Ishikawa (cell line): ENCODE measurements at regions not wholly inside any gene's neighbourhood (a gene's known extent, or its start where the extent isn't known, plus 50 kb on each side); places are given as distances from the start of the nearest gene placed in this dataset.

Experiments
- CREB1 ChIP-seq: IDR thresholded peaks from 2 replicates; pipeline ENCODE4 v1.6.1; 2012; ENCODE audit warnings: low read depth
- EP300 ChIP-seq: IDR thresholded peaks from 2 replicates; pipeline ENCODE4 v1.6.1; 2012; ENCODE audit warnings: borderline replicate concordance
- FOXM1 ChIP-seq: IDR thresholded peaks from 2 replicates; pipeline ENCODE4 v1.6.1; 2012; ENCODE audit warnings: low read depth, borderline replicate concordance
- NFIC ChIP-seq: IDR thresholded peaks from 2 replicates; pipeline ENCODE4 v1.6.1; 2012
- RAD21 ChIP-seq: IDR thresholded peaks from 2 replicates; pipeline ENCODE4 v1.6.1; 2012; ENCODE audit warnings: low read depth
- TAF1 ChIP-seq: IDR thresholded peaks from 2 replicates; pipeline ENCODE4 v1.6.1; 2012; ENCODE audit warnings: low read depth, mild to moderate bottlenecking
- TEAD4 ChIP-seq: IDR thresholded peaks from 2 replicates; pipeline ENCODE4 v1.6.1; 2012
- YY1 ChIP-seq: IDR thresholded peaks from 2 replicates; pipeline ENCODE4 v1.6.1; 2012; ENCODE audit warnings: low read depth
- ZBTB7A ChIP-seq: IDR thresholded peaks from 2 replicates; pipeline ENCODE4 v1.6.1; 2012; ENCODE audit warnings: low read depth
- TF ChIP-seq, protein P1 (sequence below): IDR thresholded peaks from 2 replicates; pipeline ENCODE4 v1.6.1; 2012
- TF ChIP-seq, protein P2 (sequence below): IDR thresholded peaks from 2 replicates; pipeline ENCODE4 v1.6.1; 2012; ENCODE audit warnings: low read depth, mild to moderate bottlenecking

DNA sequence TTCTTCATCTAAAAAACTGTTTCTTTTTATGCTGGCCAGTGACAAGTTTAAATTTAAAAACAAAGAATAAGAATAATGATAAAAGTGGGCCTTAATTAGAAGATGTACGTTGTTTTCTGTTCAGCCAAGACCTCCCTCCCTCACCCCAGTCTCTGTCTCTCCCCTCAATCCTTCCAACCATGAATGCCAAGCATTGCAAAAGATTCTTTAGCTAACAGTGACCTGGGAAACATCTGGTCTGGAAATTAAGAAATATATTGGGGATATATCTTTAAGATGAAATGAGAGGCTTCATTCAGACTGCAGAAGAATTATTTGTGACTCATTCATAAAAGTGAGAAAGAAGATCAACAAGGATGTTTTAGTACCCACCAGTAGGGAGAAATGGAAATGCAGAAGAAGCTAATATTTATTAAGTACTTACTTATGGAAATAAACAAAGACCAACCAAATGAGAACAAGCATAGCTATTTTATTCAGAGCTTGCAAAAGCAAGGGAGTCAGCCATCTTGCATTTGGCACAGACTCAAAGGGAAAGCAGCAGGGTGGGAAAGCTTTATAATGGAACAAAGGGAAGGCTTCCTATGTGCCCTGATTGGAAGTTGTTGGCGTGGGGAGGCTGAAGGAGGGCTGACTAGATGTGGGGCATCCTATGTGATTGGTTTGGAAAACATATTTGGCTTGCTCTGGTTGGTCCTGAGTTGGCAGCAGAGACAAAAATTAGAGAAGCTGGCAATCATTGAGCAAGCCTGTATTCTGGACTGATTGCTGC, 595.4 kb upstream of the GHITM start:
- TF ChIP-seq, protein P1, sequence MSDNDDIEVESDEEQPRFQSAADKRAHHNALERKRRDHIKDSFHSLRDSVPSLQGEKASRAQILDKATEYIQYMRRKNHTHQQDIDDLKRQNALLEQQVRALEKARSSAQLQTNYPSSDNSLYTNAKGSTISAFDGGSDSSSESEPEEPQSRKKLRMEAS, result no peak
- TF ChIP-seq EP300 (no peak), TAF1 (no peak), TEAD4 (no peak), YY1 (no peak), FOXM1 (no peak), CREB1 (no peak), NFIC (no peak), ZBTB7A (no peak), RAD21 (no peak)
- TF ChIP-seq, protein P2, sequence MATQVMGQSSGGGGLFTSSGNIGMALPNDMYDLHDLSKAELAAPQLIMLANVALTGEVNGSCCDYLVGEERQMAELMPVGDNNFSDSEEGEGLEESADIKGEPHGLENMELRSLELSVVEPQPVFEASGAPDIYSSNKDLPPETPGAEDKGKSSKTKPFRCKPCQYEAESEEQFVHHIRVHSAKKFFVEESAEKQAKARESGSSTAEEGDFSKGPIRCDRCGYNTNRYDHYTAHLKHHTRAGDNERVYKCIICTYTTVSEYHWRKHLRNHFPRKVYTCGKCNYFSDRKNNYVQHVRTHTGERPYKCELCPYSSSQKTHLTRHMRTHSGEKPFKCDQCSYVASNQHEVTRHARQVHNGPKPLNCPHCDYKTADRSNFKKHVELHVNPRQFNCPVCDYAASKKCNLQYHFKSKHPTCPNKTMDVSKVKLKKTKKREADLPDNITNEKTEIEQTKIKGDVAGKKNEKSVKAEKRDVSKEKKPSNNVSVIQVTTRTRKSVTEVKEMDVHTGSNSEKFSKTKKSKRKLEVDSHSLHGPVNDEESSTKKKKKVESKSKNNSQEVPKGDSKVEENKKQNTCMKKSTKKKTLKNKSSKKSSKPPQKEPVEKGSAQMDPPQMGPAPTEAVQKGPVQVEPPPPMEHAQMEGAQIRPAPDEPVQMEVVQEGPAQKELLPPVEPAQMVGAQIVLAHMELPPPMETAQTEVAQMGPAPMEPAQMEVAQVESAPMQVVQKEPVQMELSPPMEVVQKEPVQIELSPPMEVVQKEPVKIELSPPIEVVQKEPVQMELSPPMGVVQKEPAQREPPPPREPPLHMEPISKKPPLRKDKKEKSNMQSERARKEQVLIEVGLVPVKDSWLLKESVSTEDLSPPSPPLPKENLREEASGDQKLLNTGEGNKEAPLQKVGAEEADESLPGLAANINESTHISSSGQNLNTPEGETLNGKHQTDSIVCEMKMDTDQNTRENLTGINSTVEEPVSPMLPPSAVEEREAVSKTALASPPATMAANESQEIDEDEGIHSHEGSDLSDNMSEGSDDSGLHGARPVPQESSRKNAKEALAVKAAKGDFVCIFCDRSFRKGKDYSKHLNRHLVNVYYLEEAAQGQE, result no peak
